HG02840 (cell line): ENCODE measurements at regions not wholly inside any gene's neighbourhood (a gene's known extent, or its start where the extent isn't known, plus 50 kb on each side); places are given as distances from the start of the nearest gene placed in this dataset.

Experiments used
- ATAC-seq: cut with Tn5 transposase; IDR thresholded peaks from one replicate; pipeline ENCODE4 v1.9.1; 2021; ENCODE audit warnings: mild to moderate bottlenecking, moderate library complexity, moderate number of reproducible peaks; ENCODE audit not compliant: unreplicated experiment, low FRiP score

GRCh38 chr13:31853643-31854326 lies 114.5 kb downstream of the RXFP2 start:
- ATAC-seq = no peak

GRCh38 chr13:31859571-31859970 lies 120.2 kb downstream of the RXFP2 start:
- ATAC-seq = no peak

GRCh38 chr13:31860002-31860401 lies 120.7 kb downstream of the RXFP2 start:
- no peak for ATAC-seq

GRCh38 chr13:31862828-31863227 lies 123.5 kb downstream of the RXFP2 start:
- no peak for ATAC-seq

GRCh38 chr13:31864307-31864706 lies 125.0 kb downstream of the RXFP2 start:
- no peak for ATAC-seq

GRCh38 chr13:31866099-31866498 lies 126.8 kb downstream of the RXFP2 start:
- ATAC-seq = no peak

GRCh38 chr13:31867709-31868108 lies 128.4 kb downstream of the RXFP2 start:
- no peak for ATAC-seq

GRCh38 chr13:31869582-31869981 lies 130.3 kb downstream of the RXFP2 start:
- no peak for ATAC-seq

- ATAC-seq = no peak
These were observed 131.2 kb downstream of the RXFP2 start for GRCh38 chr13:31870511-31870910.

- ATAC-seq = no peak
These were observed 133.8 kb downstream of the RXFP2 start for GRCh38 chr13:31873145-31873544.

- ATAC-seq = no peak
These were observed 135.8 kb downstream of the RXFP2 start for GRCh38 chr13:31875134-31875533.

GRCh38 chr13:31878052-31878451 lies 138.7 kb downstream of the RXFP2 start:
- no peak for ATAC-seq

- no peak for ATAC-seq
These were observed 139.2 kb downstream of the RXFP2 start for GRCh38 chr13:31878495-31878894.

GRCh38 chr13:31878955-31879354 lies 139.6 kb downstream of the RXFP2 start:
- no peak for ATAC-seq

- ATAC-seq = no peak
These were observed 141.6 kb downstream of the RXFP2 start for GRCh38 chr13:31880851-31881494.

GRCh38 chr13:31881495-31881882 lies 142.2 kb downstream of the RXFP2 start:
- no peak for ATAC-seq

GRCh38 chr13:31882794-31883193 lies 143.5 kb downstream of the RXFP2 start:
- ATAC-seq = no peak

GRCh38 chr13:31884556-31884955 lies 145.2 kb downstream of the RXFP2 start:
- no peak for ATAC-seq

- ATAC-seq = no peak
These were observed 145.6 kb upstream of the FRY start for GRCh38 chr13:31885994-31886393.

GRCh38 chr13:31887286-31887685 lies 144.3 kb upstream of the FRY start:
- ATAC-seq = no peak

- ATAC-seq = no peak
These were observed 140.6 kb upstream of the FRY start for GRCh38 chr13:31890946-31891345.

GRCh38 chr13:31891472-31891871 lies 140.1 kb upstream of the FRY start:
- ATAC-seq = no peak
